ENCODE measurements at regions not wholly inside any gene's neighbourhood (a gene's known extent, or its start where the extent isn't known, plus 50 kb on each side); places are given as distances from the start of the nearest gene placed in this dataset.
A peak's percentile ranks its signal among the peaks of the same experiment; 100 is the strongest.
"Not testable (repeated sequence)": the region's sequence is repeated elsewhere in the genome, so short reads cannot be mapped to it uniquely, and the experiment has no call there.

- ATAC-seq (peak; percentile 94), DNase-seq (no peak)
- intact Hi-C loops (cut with DNase I, micrococcal nuclease), result loop anchor here (10.0 kb wide), 1 partner anchor 385 kb away; no protein-coding TSS in a partner anchor
These were observed 329.2 kb downstream of the ARRDC4 start for GRCh38 chr15:98289747-98290146.

GRCh38 chr15:98292442-98293240 lies 332.1 kb downstream of the ARRDC4 start:
- intact Hi-C loops (cut with DNase I, micrococcal nuclease), result loop anchor here (10.0 kb wide), 1 partner anchor 388 kb away; no protein-coding TSS in a partner anchor
- ATAC-seq, result peak; percentile 62

DNA sequence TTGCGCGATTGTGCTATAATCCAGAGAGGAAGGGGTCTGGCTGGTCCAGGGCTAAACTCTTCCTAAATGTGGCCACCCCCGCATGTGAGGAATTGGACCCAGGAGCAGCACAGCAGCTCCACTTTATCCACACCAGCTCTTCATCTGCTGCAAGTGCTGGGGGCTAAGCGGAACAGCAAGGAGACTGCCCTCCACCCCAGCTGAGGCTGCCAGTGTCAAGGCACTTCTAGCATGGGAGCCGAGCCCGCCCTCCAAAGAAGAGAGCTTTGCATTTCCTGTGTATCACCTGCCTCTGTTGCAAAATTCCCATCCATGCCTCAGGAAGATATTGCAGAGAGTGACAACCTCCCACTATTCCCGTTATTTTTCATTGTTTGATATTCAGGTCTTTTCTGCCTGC lies 333.6 kb downstream of the ARRDC4 start:
- intact Hi-C loops (cut with DNase I, micrococcal nuclease), result loop anchor here (10.0 kb wide), 1 partner anchor 389 kb away; no protein-coding TSS in a partner anchor
- DNase-seq, result no peak
- no peak for ATAC-seq

More at GRCh38 chr15:98292442-98293240, 332.1 kb downstream of the ARRDC4 start:
- peak in 1 of 2 donors; percentile 53 for DNase-seq

- DNase-seq, result peak in 1 of 2 donors; percentile 7
- ATAC-seq, result not testable (repeated sequence)
- intact Hi-C loops (cut with DNase I, micrococcal nuclease), result loop anchor here (10.0 kb wide), 1 partner anchor 390 kb away; no protein-coding TSS in a partner anchor
These were observed 334.7 kb downstream of the ARRDC4 start for GRCh38 chr15:98295101-98295759.

- intact Hi-C loops (cut with DNase I, micrococcal nuclease), result loop anchor here (10.0 kb wide), 1 partner anchor 392 kb away; no protein-coding TSS in a partner anchor
- ATAC-seq, result no peak
These were observed 336.1 kb downstream of the ARRDC4 start for GRCh38 chr15:98296653-98297052.

DNA sequence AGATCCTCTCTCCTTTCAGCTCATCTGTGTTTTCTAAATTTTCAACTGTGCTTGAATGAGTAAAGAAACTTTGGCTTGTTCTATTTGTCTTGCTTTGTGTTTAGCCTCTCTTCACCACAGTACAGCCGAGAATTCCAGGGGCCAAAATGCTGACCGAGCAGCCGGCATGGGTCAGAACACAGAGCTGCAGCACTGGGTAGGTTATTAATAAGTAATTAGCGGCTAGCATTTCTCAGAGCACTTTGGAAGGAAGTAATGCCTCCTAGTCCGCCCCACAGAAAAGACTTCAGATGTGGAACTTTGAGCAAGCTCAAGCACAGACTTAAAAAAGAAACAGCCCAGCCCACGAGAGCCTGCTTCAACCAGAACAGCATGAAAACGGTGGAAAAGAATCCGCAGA lies 343.9 kb downstream of the ARRDC4 start:
- intact Hi-C loops (cut with DNase I, micrococcal nuclease), result no loop called here
- ATAC-seq (no peak), DNase-seq (no peak)

More at GRCh38 chr15:98296653-98297052, 336.1 kb downstream of the ARRDC4 start:
- DNase-seq, result no peak

DNA sequence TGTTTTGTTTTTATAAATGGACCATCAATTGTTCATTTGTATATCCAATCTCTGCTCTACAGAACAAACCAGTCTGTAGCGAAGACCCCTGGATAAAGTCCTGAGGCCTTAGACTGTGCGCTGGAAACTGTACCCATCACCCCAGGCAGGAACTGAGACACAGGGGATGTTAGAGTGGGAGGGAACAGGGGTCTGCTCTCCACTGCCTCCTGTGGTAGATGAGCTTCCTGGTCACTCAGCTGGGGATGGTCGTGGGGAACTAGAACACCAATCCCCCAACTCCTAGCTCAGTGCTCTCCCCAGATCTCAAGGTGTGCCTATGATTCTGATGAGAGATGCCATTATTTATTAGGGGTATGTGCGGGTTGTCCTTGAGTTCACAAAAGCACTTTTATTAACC lies 340.2 kb upstream of the IGF1R start:
- DNase-seq, result no peak
- intact Hi-C loops (cut with DNase I, micrococcal nuclease), result no loop called here
- no peak for ATAC-seq

DNA sequence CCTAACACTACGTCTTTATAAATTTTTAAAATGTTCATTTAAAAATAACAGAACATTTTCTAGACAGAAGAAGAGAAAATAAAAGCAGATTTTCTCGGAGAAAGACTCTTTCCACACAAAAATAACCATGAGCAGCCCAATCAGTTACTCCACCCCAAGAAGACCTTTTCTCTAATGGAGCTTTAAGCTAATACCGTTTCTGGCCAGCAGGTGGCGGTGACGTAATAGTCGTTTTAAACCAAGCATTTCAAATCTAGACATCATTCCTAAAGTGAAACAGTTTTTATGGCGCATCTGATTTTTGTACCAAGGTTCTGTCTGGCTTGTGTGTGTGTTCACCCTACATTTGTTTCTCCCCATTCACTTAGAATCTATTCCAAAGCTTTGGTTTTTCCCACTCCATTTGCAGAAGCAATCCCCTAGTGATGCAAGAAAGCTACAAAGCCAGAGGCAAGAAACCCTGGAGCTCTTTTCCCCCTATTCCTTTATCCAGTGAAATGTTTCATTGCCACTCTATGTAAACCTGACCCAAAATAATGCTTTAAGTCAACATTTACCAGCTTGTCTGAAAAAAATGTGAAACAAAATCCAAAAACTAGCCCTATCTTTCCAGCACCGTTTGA lies 336.7 kb upstream of the IGF1R start:
- no peak for ATAC-seq
- peak; percentile 49 to 87 for DNase-seq
- intact Hi-C loops (cut with DNase I, micrococcal nuclease), result loop anchor here in 1 of 2 donors (5.0 kb wide), 1 partner anchor 111 kb away; no protein-coding TSS in a partner anchor

GRCh38 chr15:98312913-98313312 lies 335.4 kb upstream of the IGF1R start:
- intact Hi-C loops (cut with DNase I, micrococcal nuclease), result loop anchor here in 1 of 2 donors (5.0 kb wide), 1 partner anchor 109 kb away; no protein-coding TSS in a partner anchor
- ATAC-seq (no peak), DNase-seq (no peak)

DNA sequence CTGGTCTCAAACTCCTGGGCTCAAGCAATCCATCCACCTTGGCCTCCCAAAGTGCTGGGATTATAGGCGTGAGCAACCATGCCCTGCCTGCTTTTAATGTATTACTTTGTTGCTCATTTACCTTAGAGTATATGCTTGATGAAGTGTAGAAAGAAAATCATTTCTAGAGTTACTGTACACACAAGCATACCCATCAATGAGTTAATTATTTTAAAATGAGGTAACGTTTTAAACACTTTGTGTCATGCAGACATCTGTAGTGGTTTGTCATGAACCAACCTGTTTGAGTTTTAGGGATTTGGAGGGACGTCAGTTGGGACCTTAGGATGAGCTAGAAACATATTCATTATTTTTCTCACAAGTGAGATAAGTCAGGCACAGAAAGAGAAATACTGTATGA lies 332.4 kb upstream of the IGF1R start:
- no peak for DNase-seq
- intact Hi-C loops (cut with DNase I, micrococcal nuclease), result no loop called here
- ATAC-seq, result no peak

DNA sequence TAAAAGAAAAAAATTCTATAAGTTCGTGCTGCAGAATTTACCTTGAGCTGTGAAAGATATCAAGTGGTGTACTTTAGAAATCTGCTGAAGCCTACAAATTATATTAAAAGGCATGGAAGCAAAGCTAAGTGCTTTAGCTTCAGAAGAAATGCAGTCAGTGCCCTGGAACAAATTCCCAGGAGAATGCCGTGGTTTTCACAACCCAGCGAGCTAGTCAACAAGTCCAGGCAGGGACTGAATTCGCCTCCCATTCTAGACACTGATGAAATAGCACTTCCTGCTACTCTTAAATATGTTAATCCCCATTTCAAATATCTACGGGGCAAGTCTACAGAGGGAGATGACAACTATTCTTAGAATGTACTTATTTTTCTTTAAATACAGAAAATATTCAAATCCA lies 326.4 kb upstream of the IGF1R start:
- intact Hi-C loops (cut with DNase I, micrococcal nuclease), result no loop called here
- ATAC-seq, result no peak
- no peak for DNase-seq

DNA sequence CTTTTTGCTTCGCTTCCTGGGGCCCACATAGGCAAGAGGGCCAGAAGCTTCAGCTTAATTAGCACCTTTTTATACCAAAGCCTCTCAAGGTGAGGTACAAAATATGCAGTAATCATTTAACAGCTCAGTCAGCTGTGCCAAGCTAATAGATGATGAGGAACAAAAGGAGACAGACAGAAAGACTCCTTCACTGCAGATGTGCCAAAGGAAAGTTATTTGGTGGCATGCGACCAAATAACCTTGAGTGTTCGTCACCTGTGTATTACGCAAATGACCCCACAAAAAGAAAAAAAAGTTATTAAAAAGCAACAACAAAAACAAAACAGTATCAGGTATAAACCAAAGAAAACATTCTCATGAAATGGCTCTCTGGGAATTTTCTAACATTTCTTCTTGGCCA lies 325.8 kb upstream of the IGF1R start:
- intact Hi-C loops (cut with DNase I, micrococcal nuclease), result no loop called here
- no peak for ATAC-seq
- DNase-seq, result no peak

- DNase-seq, result no peak
- no peak for ATAC-seq
- intact Hi-C loops (cut with DNase I, micrococcal nuclease), result no loop called here
These were observed 323.9 kb upstream of the IGF1R start for GRCh38 chr15:98324341-98324970.

DNA sequence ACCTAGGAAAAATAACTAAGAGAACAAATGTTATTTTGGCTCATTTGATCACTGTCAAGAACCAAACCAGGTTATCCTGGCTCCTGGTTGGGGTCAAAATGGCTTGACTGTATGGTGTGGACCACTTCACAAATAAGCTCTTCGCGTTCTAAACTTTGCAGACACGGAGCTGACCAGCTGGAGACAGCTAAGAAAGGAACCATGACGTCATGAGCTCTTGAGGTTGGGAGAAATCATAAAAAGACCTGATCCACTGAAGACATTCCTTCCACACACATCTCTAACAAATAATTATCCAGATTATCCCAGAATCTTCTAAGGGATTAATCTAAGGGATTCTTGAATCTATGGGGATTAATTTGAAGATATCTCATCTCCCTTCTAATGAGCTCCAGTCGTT lies 321.5 kb upstream of the IGF1R start:
- intact Hi-C loops (cut with DNase I, micrococcal nuclease), result no loop called here
- no peak for DNase-seq
- ATAC-seq, result no peak

DNA sequence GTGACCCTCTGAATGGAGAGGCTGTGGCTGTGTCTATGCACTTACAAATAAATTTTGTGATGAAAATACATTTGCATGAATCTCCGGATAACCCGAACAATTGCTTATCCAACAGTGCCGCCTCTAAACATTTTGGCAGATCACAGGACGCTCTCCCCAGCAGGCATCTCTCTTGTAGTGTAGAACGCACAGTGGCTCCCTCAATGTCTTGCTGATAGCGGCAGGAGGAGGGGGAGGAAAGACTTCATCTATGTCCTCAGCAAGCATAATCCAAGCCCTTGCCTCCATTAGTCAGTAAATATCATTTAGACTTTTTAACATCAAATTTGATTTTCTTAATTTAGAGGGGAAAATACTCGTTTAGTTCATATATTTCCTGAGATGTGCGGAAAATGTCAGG lies 318.1 kb upstream of the IGF1R start:
- no peak for ATAC-seq
- no peak for DNase-seq
- intact Hi-C loops (cut with DNase I, micrococcal nuclease), result no loop called here

DNA sequence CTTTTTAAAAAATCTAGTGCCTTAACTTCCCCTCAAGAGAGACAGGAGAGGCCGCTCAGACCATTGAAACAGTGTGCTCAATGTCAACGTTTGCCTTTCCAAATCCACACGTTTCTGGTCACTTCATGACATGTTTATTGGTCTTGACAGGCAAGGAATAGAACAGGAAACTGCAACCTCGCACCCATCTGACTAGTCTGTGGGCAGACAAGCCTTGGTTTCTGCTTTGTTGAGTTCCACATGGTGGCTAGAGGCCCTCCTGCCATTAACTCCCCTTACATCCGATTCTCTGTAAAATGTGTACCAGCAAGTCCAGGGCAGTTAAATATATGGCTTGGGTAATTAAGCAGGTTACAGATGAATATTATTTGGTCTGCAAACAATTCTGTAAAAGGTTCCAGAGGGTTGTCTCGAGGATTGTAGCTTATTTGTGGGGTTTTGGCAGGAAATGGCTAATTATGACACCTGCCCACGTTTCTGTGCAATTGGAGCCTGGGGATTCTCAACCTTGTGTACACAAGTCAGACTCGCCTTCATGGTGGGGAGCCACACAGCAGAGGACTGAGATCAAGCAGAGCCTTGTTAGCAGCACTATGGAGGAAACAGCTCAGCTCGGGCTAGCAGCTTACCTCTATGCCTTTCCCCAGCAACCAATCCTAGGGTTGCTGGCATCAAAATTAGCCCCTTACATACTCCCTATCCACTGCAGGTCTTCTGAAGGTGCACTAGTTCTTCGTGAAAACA lies 317.5 kb upstream of the IGF1R start:
- DNase-seq (no peak), ATAC-seq (no peak)
- intact Hi-C loops (cut with DNase I, micrococcal nuclease), result no loop called here

GRCh38 chr15:98331676-98332075 lies 316.7 kb upstream of the IGF1R start:
- ATAC-seq (no peak), DNase-seq (no peak)
- intact Hi-C loops (cut with DNase I, micrococcal nuclease), result no loop called here

DNA sequence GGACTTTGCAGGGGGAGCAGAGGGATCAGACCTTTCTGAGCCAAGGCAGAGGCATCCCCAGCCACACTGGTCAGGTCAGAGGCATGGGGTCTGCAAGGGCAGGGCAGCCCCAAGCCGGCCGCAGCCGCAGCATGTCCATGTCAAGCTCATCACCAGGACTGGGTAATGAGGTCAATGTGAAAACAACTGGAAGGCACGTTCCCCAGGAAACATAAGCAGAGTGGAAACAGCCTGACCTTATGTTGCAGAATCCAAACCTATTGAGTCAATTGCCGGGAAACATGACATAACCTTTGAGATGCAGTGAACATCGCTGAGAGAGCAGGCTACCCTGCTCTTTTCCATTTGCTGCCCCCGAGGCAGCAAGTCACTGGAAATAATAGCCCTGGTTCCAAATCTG lies 315.1 kb upstream of the IGF1R start:
- no peak for DNase-seq
- intact Hi-C loops (cut with DNase I, micrococcal nuclease), result no loop called here
- ATAC-seq, result no peak

All from left colon (tissue), 2 donors.